ENCODE measurements at regions not wholly inside any gene's neighbourhood (a gene's known extent, or its start where the extent isn't known, plus 50 kb on each side); places are given as distances from the start of the nearest gene placed in this dataset.
"Not testable (repeated sequence)": the region's sequence is repeated elsewhere in the genome, so short reads cannot be mapped to it uniquely, and the experiment has no call there.

GRCh38 chr2:77712601-77713000 is 190.4 kb upstream of the LRRTM4 start:
- DNase-seq = no peak

GRCh38 chr2:77713412-77713811 is 191.2 kb upstream of the LRRTM4 start:
- Histone ChIP-seq H3K4me3 (ENCODE audit: low read depth, low read length) (no peak overlapping the region), H3K36me3 (replicated peaks) (no peaks in the 10 kb centered on the region), H3K27ac (no peak overlapping the region), H3K27me3 (replicated peaks) (no peaks in the 10 kb centered on the region)
- in situ Hi-C loops (cut with HindIII; ENCODE audit: low pct_ligation_motif_present, low sequenced_read_pairs) = no loop called here
- DNase-seq = no peak
- TF ChIP-seq CTCF (IDR thresholded peaks at IDR 0.05; ENCODE audit: low read depth, low read length, missing control alignments) = no peak

More at GRCh38 chr2:77712601-77713000, 190.4 kb upstream of the LRRTM4 start:
- Histone ChIP-seq H3K27ac (no peak overlapping the region), H3K4me3 (ENCODE audit: low read depth, low read length) (no peak overlapping the region), H3K27me3 (replicated peaks) (no peaks in the 10 kb centered on the region), H3K36me3 (replicated peaks) (no peaks in the 10 kb centered on the region)
- no peak for TF ChIP-seq CTCF (IDR thresholded peaks at IDR 0.05; ENCODE audit: low read depth, low read length, missing control alignments)
- in situ Hi-C loops (cut with HindIII; ENCODE audit: low pct_ligation_motif_present, low sequenced_read_pairs) = no loop called here

- Histone ChIP-seq H3K36me3 (replicated peaks) (no peaks in the 10 kb centered on the region), H3K4me3 (ENCODE audit: low read depth, low read length) (no peak overlapping the region), H3K27ac (no peak overlapping the region), H3K27me3 (replicated peaks) (no peaks in the 10 kb centered on the region)
- TF ChIP-seq CTCF (IDR thresholded peaks at IDR 0.05; ENCODE audit: low read depth, low read length, missing control alignments) = no peak
- in situ Hi-C loops (cut with HindIII; ENCODE audit: low pct_ligation_motif_present, low sequenced_read_pairs) = no loop called here
- no peak for DNase-seq
These were observed 197.9 kb upstream of the LRRTM4 start for GRCh38 chr2:77720115-77720514.

GRCh38 chr2:77721593-77721992 is 199.4 kb upstream of the LRRTM4 start:
- Histone ChIP-seq H3K27ac (no peak overlapping the region), H3K36me3 (replicated peaks) (no peaks in the 10 kb centered on the region), H3K4me3 (ENCODE audit: low read depth, low read length) (no peak overlapping the region), H3K27me3 (replicated peaks) (no peaks in the 10 kb centered on the region)
- in situ Hi-C loops (cut with HindIII; ENCODE audit: low pct_ligation_motif_present, low sequenced_read_pairs) = no loop called here
- TF ChIP-seq CTCF (IDR thresholded peaks at IDR 0.05; ENCODE audit: low read depth, low read length, missing control alignments) = no peak
- no peak for DNase-seq

- no peak for DNase-seq
- no peak for TF ChIP-seq CTCF (IDR thresholded peaks at IDR 0.05; ENCODE audit: low read depth, low read length, missing control alignments)
- H3K4me3 ChIP-seq (ENCODE audit: low read depth, low read length) = no peak overlapping the region
- no peak overlapping the region for H3K27ac ChIP-seq
- no peaks in the 10 kb centered on the region for H3K27me3 ChIP-seq (replicated peaks)
- in situ Hi-C loops (cut with HindIII; ENCODE audit: low pct_ligation_motif_present, low sequenced_read_pairs) = no loop called here
- H3K36me3 ChIP-seq (replicated peaks) = no peaks in the 10 kb centered on the region
These were observed 202.9 kb upstream of the LRRTM4 start for GRCh38 chr2:77725045-77725444.

- in situ Hi-C loops (cut with HindIII; ENCODE audit: low pct_ligation_motif_present, low sequenced_read_pairs); H3K36me3 ChIP-seq (replicated peaks); H3K4me3 ChIP-seq (ENCODE audit: low read depth, low read length); DNase-seq; H3K27me3 ChIP-seq (replicated peaks); H3K27ac ChIP-seq: not testable (repeated sequence)
These were observed 212.6 kb upstream of the LRRTM4 start for GRCh38 chr2:77734662-77735340.

Measured in brain microvascular endothelial cell (primary cell).